ENCODE measurements at regions not wholly inside any gene's neighbourhood (a gene's known extent, or its start where the extent isn't known, plus 50 kb on each side); places are given as distances from the start of the nearest gene placed in this dataset.

DNA sequence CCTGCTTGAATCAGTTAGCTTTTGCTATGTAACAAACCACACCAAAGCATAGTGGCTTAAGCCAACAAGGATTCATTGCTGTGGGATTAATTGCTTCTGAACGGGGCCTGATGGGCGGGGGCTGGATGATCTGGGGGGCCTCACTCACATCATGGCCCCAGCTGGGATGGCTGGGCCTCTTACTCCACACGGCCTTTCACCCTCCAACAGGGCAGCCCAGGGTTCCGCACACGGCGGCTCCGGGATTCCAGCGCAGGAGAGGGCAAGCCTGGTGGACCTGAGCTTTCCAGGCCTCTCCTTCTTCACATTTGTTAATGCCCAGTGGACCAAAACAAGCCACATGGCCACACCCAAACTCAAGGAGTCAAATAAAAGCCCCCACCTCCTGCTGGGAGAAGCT, 86.3 kb upstream of the PHLPP1 start:
- no peaks in the 10 kb centered on the region for H3K9me3 ChIP-seq (ENCODE audit: low read depth, low read length)
- no peaks in the 10 kb centered on the region for H3K27me3 ChIP-seq (ENCODE audit: insufficient read depth, low read length)
- no peaks in the 10 kb centered on the region for H3K36me3 ChIP-seq (ENCODE audit: insufficient read depth, low read length)
- no peak overlapping the region for H2AFZ ChIP-seq (ENCODE audit: low read length)
- no peak overlapping the region for H3K4me3 ChIP-seq (ENCODE audit: insufficient read depth, low read length)
- H3K4me1 ChIP-seq (ENCODE audit: insufficient read depth, low read length): no peaks in the 10 kb centered on the region
- H3K27ac ChIP-seq (ENCODE audit: low read depth, low read length): no peak overlapping the region
- TF ChIP-seq, protein P1, sequence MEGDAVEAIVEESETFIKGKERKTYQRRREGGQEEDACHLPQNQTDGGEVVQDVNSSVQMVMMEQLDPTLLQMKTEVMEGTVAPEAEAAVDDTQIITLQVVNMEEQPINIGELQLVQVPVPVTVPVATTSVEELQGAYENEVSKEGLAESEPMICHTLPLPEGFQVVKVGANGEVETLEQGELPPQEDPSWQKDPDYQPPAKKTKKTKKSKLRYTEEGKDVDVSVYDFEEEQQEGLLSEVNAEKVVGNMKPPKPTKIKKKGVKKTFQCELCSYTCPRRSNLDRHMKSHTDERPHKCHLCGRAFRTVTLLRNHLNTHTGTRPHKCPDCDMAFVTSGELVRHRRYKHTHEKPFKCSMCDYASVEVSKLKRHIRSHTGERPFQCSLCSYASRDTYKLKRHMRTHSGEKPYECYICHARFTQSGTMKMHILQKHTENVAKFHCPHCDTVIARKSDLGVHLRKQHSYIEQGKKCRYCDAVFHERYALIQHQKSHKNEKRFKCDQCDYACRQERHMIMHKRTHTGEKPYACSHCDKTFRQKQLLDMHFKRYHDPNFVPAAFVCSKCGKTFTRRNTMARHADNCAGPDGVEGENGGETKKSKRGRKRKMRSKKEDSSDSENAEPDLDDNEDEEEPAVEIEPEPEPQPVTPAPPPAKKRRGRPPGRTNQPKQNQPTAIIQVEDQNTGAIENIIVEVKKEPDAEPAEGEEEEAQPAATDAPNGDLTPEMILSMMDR (IDR thresholded peaks at IDR 0.05; ENCODE audit: extremely low read depth, low read depth, low read length): no peak
- DNase-seq (ENCODE audit: insufficient read length, low spot score, missing footprints): no peak
- no peak overlapping the region for H3K4me2 ChIP-seq (ENCODE audit: insufficient read depth, low read length)
- no peaks in the 10 kb centered on the region for H4K20me1 ChIP-seq (ENCODE audit: insufficient read depth, low read length)
- no peaks in the 10 kb centered on the region for H3K79me2 ChIP-seq (ENCODE audit: insufficient read depth, low read length)

DNA sequence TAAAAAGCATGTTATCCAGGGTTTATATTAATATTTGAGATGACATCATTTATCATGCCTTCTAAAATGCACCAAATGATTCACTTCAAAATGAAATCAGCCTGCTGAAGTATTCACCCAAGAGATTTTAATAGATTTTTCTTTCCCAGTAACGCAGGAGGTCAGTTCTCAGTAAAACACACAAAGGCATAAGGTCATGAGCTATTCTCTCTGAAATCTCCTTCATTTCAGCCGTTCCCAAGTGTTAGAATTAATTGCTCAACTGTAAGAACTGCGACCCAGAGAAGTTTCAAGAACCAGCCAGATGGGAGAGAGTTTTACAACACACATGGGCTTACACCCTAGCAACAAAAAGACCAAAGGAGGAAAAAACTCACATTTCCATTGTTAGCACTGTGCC, 84.2 kb upstream of the PHLPP1 start:
- no peak overlapping the region for H2AFZ ChIP-seq (ENCODE audit: low read length)
- H3K4me1 ChIP-seq (ENCODE audit: insufficient read depth, low read length): no peaks in the 10 kb centered on the region
- no peak overlapping the region for H3K4me3 ChIP-seq (ENCODE audit: insufficient read depth, low read length)
- peaks cover 2% of the 10 kb centered on the region for H3K27me3 ChIP-seq (ENCODE audit: insufficient read depth, low read length)
- DNase-seq (ENCODE audit: insufficient read length, low spot score, missing footprints): no peak
- H3K79me2 ChIP-seq (ENCODE audit: insufficient read depth, low read length): no peaks in the 10 kb centered on the region
- TF ChIP-seq, protein P1 (IDR thresholded peaks at IDR 0.05; ENCODE audit: extremely low read depth, low read depth, low read length): no peak
- H3K9me3 ChIP-seq (ENCODE audit: low read depth, low read length): no peaks in the 10 kb centered on the region
- no peaks in the 10 kb centered on the region for H4K20me1 ChIP-seq (ENCODE audit: insufficient read depth, low read length)
- H3K4me2 ChIP-seq (ENCODE audit: insufficient read depth, low read length): no peak overlapping the region
- H3K27ac ChIP-seq (ENCODE audit: low read depth, low read length): no peak overlapping the region
- H3K36me3 ChIP-seq (ENCODE audit: insufficient read depth, low read length): no peaks in the 10 kb centered on the region

DNA sequence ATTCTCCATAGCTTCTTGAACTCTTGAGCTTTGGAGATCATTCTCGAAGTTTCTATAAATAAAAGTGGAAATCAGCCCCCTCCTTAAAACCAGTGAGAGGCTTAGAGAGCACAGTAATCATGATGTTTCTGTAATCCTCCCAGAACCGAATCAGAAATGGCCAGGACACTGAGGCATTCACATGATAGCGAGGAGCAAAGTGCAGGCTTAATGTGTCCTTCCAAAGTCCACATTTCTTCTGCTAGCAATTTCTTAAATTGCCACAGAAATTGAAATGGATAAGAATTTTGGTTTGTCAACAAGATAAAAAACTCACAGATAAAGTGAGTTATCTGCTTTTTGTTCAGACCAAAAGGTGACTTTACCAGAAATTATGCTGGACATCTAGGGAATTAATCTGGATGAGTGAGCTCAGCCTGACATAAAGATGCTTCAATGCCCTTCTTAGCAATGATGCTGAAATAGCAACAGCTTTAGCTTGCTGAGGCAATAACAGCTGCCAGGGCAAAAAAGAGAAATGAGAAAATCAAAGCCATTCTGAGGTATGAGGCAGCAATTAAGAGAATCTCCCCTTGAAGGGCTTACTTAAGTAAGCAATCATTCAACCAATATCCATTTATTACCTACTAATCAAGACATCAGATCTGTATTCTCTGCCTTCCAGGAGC, 82.4 kb upstream of the PHLPP1 start:
- H3K79me2 ChIP-seq (ENCODE audit: insufficient read depth, low read length): no peaks in the 10 kb centered on the region
- no peak overlapping the region for H2AFZ ChIP-seq (ENCODE audit: low read length)
- TF ChIP-seq, protein P1 (IDR thresholded peaks at IDR 0.05; ENCODE audit: extremely low read depth, low read depth, low read length): no peak
- DNase-seq (ENCODE audit: insufficient read length, low spot score, missing footprints): no peak
- no peaks in the 10 kb centered on the region for H4K20me1 ChIP-seq (ENCODE audit: insufficient read depth, low read length)
- no peak overlapping the region for H3K4me2 ChIP-seq (ENCODE audit: insufficient read depth, low read length)
- no peaks in the 10 kb centered on the region for H3K36me3 ChIP-seq (ENCODE audit: insufficient read depth, low read length)
- H3K4me1 ChIP-seq (ENCODE audit: insufficient read depth, low read length): no peaks in the 10 kb centered on the region
- H3K27ac ChIP-seq (ENCODE audit: low read depth, low read length): no peak overlapping the region
- no peak overlapping the region for H3K4me3 ChIP-seq (ENCODE audit: insufficient read depth, low read length)
- peaks cover 2% of the 10 kb centered on the region for H3K27me3 ChIP-seq (ENCODE audit: insufficient read depth, low read length)
- H3K9me3 ChIP-seq (ENCODE audit: low read depth, low read length): no peaks in the 10 kb centered on the region

DNA sequence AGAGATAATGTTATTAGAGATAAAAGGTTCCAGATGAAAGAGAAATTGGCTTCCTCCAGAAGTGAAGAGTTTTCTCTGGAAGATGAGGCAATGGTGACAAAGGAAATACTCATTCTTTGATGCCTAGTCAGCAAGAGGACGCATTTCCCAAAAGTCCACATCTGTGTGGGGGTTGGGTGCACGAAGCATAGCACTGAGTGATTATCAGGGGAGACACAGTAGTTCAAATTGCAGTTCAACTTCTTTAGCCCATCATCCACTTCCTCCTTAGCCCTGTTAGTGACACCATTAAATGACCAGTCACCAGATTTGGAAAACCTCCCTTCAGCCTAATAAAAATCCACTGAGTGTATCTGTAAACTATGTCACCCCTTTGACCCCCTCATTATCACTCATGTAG, 80.9 kb upstream of the PHLPP1 start:
- peaks cover 2% of the 10 kb centered on the region for H3K27me3 ChIP-seq (ENCODE audit: insufficient read depth, low read length)
- H3K27ac ChIP-seq (ENCODE audit: low read depth, low read length): no peak overlapping the region
- H3K36me3 ChIP-seq (ENCODE audit: insufficient read depth, low read length): no peaks in the 10 kb centered on the region
- no peak overlapping the region for H3K4me3 ChIP-seq (ENCODE audit: insufficient read depth, low read length)
- TF ChIP-seq, protein P1 (IDR thresholded peaks at IDR 0.05; ENCODE audit: extremely low read depth, low read depth, low read length): no peak
- H4K20me1 ChIP-seq (ENCODE audit: insufficient read depth, low read length): no peaks in the 10 kb centered on the region
- H3K4me1 ChIP-seq (ENCODE audit: insufficient read depth, low read length): no peaks in the 10 kb centered on the region
- no peak overlapping the region for H2AFZ ChIP-seq (ENCODE audit: low read length)
- H3K4me2 ChIP-seq (ENCODE audit: insufficient read depth, low read length): no peak overlapping the region
- no peaks in the 10 kb centered on the region for H3K9me3 ChIP-seq (ENCODE audit: low read depth, low read length)
- DNase-seq (ENCODE audit: insufficient read length, low spot score, missing footprints): no peak
- no peaks in the 10 kb centered on the region for H3K79me2 ChIP-seq (ENCODE audit: insufficient read depth, low read length)
